ENCODE measurements at regions not wholly inside any gene's neighbourhood (a gene's known extent, or its start where the extent isn't known, plus 50 kb on each side); places are given as distances from the start of the nearest gene placed in this dataset.
"Not testable (repeated sequence)": the region's sequence is repeated elsewhere in the genome, so short reads cannot be mapped to it uniquely, and the experiment has no call there.

DNA sequence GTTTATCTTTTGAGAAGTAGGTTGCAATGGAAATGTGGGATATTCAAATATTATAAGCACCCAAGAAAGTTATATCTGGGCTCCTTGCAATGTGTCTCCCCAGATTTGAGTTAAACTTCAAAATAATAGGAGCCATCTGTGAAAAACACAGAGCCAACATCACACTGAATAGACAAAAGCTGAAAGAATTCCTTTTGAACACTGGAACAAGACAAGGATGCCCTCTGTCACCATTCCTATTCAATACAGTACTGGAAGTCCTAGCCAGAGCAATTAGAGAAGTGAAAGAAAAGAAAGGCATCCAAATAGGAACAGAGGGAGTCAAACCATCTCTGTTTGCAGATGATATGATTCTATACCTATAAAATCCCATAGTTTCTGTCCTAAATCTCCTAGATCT is 114.3 kb upstream of the IL1RAPL1 start:
- Mint-ChIP-seq H3K4me3 (no peak overlapping the region), H3K27me3 (ENCODE audit: low read depth) (no peaks in the 10 kb centered on the region)

DNA sequence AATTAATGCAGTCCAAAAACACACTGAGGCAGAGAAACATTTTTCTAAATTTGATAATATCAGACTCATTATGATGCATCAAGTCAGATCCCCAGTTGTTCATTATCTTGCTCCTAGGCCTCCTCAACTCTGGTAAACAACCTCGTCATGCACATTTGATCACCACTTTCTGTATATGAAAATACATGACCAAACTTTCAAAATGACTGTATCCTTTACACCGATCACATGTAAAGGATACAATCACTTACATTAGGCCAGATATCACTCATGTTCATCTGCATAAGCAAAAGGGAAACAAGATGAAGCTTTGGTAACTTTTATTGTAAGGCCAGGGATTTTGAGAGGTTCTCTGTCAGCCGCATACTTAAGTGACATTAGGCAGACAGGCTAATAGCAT is 99.4 kb upstream of the IL1RAPL1 start:
- no peaks in the 10 kb centered on the region for H3K9me3 Mint-ChIP-seq
- no peak overlapping the region for H3K4me3 Mint-ChIP-seq
- H3K27me3 Mint-ChIP-seq (ENCODE audit: low read depth), result no peaks in the 10 kb centered on the region
- H3K4me1 Mint-ChIP-seq, result no peaks in the 10 kb centered on the region
- no peaks in the 10 kb centered on the region for H3K36me3 Mint-ChIP-seq (ENCODE audit: low read depth)
- H3K27ac Mint-ChIP-seq (ENCODE audit: unreplicated experiment), result no peak overlapping the region
- TF ChIP-seq CTCF (conservative IDR thresholded peaks at IDR 0.05), result no peak
- no peak for DNase-seq (ENCODE audit: low read depth, low spot score)

More for the DNA sequence above, 114.3 kb upstream of the IL1RAPL1 start:
- Mint-ChIP-seq H3K27ac (ENCODE audit: unreplicated experiment) (peak overlapping the region; percentile 13), H3K36me3 (ENCODE audit: low read depth) (peaks cover 3% of the 10 kb centered on the region), H3K9me3 (peaks cover 3% of the 10 kb centered on the region), H3K4me1 (peaks cover 25% of the 10 kb centered on the region)
- no peak for TF ChIP-seq CTCF (conservative IDR thresholded peaks at IDR 0.05)
- no peak for DNase-seq (ENCODE audit: low read depth, low spot score)

DNA sequence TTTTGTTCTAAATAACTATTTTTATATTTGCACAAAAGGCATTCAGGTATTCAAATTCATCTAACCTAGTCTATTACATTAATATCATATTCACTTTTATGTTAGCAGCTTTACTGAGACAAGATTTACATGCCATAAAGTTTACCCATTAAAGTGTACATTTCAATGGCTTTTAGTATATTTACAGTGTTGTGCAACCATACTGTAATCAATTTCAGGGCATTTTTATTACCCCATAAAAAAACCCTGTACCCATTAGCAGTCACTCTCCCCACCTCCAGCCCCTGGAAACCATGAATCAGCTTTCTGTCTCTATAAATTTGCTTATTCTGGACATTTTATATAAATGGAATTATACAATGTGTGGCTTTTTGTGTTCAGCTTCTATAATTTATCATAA is 95.9 kb upstream of the IL1RAPL1 start:
- Mint-ChIP-seq H3K36me3 (ENCODE audit: low read depth) (no peaks in the 10 kb centered on the region), H3K4me1 (no peaks in the 10 kb centered on the region), H3K4me3 (no peak overlapping the region)

GRCh38 chrX:28491941-28492340 is 95.3 kb upstream of the IL1RAPL1 start:
- Mint-ChIP-seq H3K9me3 (no peaks in the 10 kb centered on the region), H3K27ac (ENCODE audit: unreplicated experiment) (no peak overlapping the region), H3K27me3 (ENCODE audit: low read depth) (no peaks in the 10 kb centered on the region), H3K36me3 (ENCODE audit: low read depth) (no peaks in the 10 kb centered on the region), H3K4me3 (no peak overlapping the region), H3K4me1 (no peaks in the 10 kb centered on the region)
- TF ChIP-seq CTCF (conservative IDR thresholded peaks at IDR 0.05), result no peak
- no peak for DNase-seq (ENCODE audit: low read depth, low spot score)

More for the DNA sequence above, 95.9 kb upstream of the IL1RAPL1 start:
- no peak for DNase-seq (ENCODE audit: low read depth, low spot score)
- no peak for TF ChIP-seq CTCF (conservative IDR thresholded peaks at IDR 0.05)
- Mint-ChIP-seq H3K9me3 (no peaks in the 10 kb centered on the region), H3K27me3 (ENCODE audit: low read depth) (no peaks in the 10 kb centered on the region), H3K27ac (ENCODE audit: unreplicated experiment) (no peak overlapping the region)

- TF ChIP-seq CTCF (conservative IDR thresholded peaks at IDR 0.05), result no peak
- H3K36me3 Mint-ChIP-seq (ENCODE audit: low read depth), result peaks cover 3% of the 10 kb centered on the region
- no peaks in the 10 kb centered on the region for H3K27me3 Mint-ChIP-seq (ENCODE audit: low read depth)
- peaks cover 24% of the 10 kb centered on the region for H3K4me1 Mint-ChIP-seq
- peak overlapping the region; percentile 54 for H3K27ac Mint-ChIP-seq (ENCODE audit: unreplicated experiment)
- no peaks in the 10 kb centered on the region for H3K9me3 Mint-ChIP-seq
- peak overlapping the region; percentile 44 for H3K4me3 Mint-ChIP-seq
- no peak for DNase-seq (ENCODE audit: low read depth, low spot score)
Observed at GRCh38 chrX:28498658-28499057, 88.6 kb upstream of the IL1RAPL1 start.

- peaks cover 32% of the 10 kb centered on the region for H3K4me1 Mint-ChIP-seq
- not testable (repeated sequence) for H3K27me3 Mint-ChIP-seq (ENCODE audit: low read depth); DNase-seq (ENCODE audit: low read depth, low spot score); H3K9me3 Mint-ChIP-seq; H3K4me3 Mint-ChIP-seq; H3K27ac Mint-ChIP-seq (ENCODE audit: unreplicated experiment)
- peaks cover 12% of the 10 kb centered on the region for H3K36me3 Mint-ChIP-seq (ENCODE audit: low read depth)
Observed at GRCh38 chrX:28502667-28503066, 84.6 kb upstream of the IL1RAPL1 start.

DNA sequence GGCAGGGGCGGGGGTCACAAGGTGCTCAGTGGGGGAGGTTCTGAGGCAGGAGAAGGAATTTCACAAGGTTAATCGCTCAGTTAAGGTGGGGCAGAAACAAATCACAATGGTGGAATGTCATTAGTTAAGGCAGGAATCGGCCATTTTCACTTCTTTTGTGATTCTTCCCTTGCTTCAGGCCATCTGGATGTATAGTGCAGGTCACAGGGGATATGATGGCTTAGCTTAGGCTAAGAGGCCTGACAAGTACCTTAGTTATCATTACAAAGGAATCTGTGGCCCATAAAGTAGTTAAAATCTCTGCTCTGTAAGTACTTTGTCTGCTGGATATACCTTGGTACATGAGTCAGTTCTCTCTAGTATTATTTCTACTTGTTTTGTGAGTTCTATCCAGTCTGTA is 79.6 kb upstream of the IL1RAPL1 start:
- not testable (repeated sequence) for DNase-seq (ENCODE audit: low read depth, low spot score); H3K27me3 Mint-ChIP-seq (ENCODE audit: low read depth); H3K4me3 Mint-ChIP-seq
- Mint-ChIP-seq H3K4me1 (peaks cover 12% of the 10 kb centered on the region), H3K27ac (ENCODE audit: unreplicated experiment) (peak overlapping the region; percentile 25), H3K36me3 (ENCODE audit: low read depth) (peaks cover 12% of the 10 kb centered on the region), H3K9me3 (peaks cover 12% of the 10 kb centered on the region)
